GM19240 (cell line): ENCODE measurements at regions not wholly inside any gene's neighbourhood (a gene's known extent, or its start where the extent isn't known, plus 50 kb on each side); places are given as distances from the start of the nearest gene placed in this dataset.

Source experiments
- DNase-seq: peaks from one replicate; pipeline ENCODE4 v3.0.0; 2011; ENCODE audit warnings: low spot score; ENCODE audit not compliant: insufficient read length

GRCh38 chr3:59262076-59262498 is 212.3 kb upstream of the CFAP20DC start:
- DNase-seq, result peak; percentile 7

- no peak for DNase-seq
Measured at GRCh38 chr3:59261009-59261408, 211.2 kb upstream of the CFAP20DC start.

GRCh38 chr3:59258550-59259260 is 208.9 kb upstream of the CFAP20DC start:
- no peak for DNase-seq

- no peak for DNase-seq
Measured at GRCh38 chr3:59257506-59257905, 207.7 kb upstream of the CFAP20DC start.

DNA sequence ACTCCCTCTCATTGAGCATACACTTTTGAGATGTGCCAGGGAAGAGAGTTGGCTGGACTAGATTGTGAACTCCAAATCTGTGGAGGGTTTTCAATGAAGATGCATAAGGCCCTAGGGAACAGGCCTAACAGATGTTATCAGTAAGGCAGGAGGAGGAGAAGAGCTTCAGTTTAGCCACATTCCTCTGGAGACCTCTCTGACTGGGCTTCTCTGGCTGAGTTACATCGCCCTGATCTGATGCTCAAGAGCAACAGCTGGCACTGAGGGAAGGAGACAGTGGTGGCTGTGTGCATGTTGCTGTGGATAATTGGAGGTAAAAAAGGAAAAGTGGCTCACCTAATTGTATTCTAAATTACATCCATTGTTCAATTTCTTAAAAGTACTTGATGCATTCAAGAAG is 206.4 kb upstream of the CFAP20DC start:
- no peak for DNase-seq

DNA sequence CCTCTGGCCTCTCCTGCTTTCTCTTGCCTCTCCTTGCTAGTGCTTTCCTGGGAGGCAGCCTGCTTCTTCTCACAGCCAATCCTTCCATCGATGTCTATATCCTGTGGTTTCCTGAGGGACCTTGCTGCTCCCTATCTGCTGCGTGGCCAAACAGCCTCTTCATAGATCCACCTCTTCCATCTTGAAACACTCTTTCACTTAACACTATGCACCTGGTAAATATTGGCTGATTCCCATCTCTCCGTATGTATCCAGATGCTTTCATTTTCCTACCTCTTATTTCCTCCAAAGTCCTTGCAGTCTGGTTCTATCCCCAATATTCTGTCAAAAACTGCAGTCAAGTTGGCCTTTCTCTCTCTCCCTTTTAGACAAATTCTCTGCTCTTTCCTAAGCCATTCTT is 205.2 kb upstream of the CFAP20DC start:
- DNase-seq, result no peak

DNA sequence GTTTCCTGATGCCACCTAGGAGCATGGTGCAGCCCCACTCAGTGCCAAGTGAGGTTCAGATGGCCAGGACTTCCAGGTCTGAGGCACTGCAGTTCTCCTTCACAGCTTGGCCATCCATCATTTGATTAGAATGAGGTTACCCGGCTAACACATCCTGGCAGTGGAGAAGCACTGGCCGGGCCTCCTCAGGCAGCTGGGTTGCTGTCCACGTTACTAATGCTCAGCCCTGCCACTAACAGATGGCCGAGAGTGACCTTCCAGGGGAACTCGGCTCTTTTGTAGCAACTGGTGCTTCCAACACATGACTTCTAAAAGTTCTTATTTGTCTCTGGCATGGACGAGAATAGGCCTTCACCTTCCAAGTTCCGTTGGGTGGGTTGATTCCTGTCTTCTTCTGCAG is 204.6 kb upstream of the CFAP20DC start:
- DNase-seq, result no peak

DNA sequence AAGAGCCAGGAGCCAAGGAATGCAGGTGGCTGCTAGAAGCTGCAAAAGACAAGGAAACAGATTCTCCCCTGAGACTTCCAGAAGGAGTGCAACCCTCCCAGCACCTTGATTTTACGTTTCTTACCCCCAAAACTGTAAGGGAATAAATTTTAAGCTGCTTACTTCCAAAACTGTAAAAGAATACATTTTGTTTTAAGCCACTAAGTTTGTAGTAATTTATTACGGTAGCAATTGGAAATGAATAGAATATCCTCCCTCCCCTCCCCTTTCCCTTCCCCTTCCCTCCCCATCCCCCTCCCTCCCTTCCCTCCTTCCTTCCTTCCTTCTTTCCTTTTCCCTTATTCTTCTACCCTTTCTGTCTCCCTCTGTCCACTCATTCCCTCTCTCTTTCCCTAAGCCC is 203.7 kb upstream of the CFAP20DC start:
- no peak for DNase-seq

DNA sequence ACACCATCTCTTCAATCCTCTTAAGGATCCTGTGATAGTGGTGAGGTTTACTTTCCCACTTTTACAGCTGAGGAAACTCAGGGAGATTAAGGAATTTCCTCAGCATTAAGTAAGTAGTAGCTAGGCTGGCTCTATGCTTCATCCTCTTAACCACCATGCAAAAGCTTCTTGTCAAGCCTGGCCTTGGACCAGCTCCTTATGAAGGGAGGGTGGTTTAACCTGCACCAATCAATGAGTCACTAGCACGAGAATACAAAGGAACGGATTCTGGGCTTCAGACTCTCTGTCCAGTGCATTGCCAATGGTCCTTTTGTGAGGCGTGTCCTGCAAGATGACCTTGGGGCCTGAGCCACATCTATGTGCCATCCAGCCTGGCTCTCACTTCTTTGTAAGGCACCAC is 202.0 kb upstream of the CFAP20DC start:
- DNase-seq, result no peak

DNA sequence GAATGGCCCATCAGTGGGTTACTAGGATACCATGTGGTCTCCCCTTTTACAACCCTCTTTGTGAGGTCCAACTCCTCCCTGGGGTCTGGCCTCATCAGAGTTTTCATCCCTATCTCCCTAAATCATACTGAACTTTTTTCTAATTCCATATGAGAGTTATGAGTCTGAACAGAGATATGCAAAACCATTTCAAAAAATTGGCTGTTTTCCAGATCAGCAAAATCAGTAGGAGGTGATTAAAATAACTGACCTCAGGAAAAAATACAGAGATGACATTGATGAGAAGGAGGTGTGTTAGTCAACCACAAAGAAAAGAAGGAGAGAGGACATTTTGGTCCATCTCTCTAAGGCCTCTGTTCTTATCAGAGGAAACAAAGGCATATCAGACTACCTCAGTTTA is 200.8 kb upstream of the CFAP20DC start:
- no peak for DNase-seq

DNA sequence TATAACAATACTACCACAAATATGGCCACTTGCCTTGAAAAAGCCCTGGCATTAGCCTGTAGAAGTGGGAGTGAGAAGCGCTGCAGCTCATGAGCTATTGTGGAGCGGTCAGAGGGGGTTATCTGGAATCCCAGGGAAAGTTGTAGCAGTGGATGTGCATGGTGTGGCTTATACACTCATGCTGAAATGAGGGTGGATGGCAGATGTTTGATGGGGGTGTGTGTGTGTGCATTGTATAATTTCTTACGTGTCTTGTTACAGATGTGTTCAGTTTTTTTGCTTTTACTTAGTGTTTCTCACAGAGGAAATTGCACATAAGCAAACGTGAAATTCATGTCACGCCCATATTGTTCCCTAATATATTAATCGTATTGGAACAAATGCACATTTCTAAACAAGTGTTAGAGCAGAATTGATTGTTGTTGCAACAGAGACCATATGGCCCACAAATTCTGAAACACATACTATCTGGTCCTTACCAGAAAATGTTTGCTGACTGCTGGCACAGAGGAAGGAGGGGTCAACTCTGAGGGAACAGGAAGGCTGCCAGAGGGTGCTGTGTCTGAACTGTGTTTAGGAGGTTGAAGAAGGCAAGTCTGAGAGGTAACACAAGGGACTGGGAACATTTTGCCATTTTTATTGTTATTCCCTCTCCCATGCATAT is 200.0 kb upstream of the CFAP20DC start:
- DNase-seq, result no peak

GRCh38 chr3:59249004-59249403 is 199.2 kb upstream of the CFAP20DC start:
- DNase-seq, result no peak

- DNase-seq, result no peak
Measured at GRCh38 chr3:59247402-59247841, 197.6 kb upstream of the CFAP20DC start.

DNA sequence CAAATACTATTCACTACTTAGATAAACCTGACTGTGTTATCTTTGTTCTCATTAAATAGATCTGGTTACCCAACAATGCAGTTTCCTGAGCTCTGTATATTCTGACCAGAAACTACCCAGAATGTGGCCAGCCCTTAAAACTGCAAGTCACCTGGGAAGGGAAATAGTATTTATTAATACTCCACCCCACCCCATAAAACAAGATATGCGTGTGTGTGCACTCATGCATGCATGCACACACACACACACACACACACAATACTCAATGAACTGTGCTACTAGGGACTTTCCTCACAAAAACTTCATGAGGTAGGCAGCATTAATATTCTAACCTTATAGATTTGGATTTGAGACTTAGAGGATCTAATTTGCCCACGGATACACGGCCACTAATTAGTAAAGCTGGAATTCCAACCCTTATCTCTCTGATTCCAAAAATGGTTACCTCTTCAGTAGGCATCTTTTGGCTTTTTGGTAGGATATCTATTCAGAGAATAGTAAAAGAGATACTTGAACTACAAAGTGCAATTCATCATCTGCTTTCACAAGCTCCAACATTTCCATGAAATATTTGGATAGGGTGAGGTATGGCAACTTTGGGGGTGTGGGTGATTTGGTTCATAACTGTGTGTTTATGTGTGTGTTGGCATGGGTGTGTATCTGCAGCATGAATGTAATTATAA is 197.0 kb upstream of the CFAP20DC start:
- no peak for DNase-seq

DNA sequence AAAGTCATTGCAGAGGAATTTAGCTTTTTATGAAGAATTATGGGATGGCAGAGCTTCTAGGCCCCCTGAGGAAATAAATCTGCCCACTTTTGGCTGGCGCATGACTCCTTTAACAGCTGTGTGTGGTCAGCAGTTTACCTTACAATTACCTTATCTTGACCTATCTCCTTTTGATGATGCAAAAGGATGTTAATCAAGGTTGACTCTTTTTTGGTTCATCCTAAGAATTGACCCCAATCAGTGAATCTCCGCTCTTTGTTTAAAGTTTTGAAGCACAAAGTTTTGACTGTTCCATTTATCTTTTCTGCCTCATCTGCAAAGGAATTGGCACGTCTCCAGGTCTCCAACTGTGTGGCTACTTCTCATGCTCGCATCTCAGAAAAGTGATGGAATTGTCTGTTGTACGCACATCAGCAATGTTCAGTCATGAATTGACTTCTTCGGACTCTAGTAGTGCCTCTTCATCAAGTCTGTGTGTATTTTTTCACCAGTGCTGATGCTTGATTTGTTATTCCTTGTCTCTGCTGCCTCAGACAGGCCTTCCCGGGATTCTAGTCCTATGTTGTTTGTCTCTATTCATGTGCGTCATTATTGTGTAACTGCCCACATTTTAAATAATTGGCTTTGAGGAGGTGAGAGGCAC is 196.2 kb upstream of the CFAP20DC start:
- DNase-seq, result no peak

DNA sequence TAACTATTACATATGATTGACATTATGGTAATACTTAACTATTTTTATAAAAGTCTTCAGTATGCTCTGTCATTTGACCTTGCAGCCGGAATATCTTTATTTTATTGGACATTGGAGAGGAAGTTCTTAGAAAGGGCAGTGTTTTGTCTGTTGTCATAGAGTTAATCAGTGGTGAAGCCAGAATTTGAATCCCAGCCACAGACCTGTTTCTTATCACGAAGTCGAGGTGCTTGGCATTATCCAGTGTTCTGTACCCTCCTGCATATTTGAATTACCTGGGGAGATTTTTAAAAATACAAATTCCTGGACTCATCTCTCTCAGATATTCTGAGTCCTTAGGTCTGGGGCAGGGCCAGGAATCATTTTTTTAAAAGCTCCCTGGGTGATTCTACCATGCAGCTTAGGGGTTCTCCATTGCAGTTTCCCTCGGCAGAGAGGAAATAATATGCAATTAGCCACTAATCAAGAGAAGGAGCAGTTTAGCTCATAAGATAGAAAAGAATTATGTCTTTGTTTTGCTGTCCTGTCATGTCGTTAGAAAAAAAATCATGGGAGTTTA is 195.6 kb upstream of the CFAP20DC start:
- no peak for DNase-seq

- no peak for DNase-seq
Measured at GRCh38 chr3:59244343-59244742, 194.5 kb upstream of the CFAP20DC start.

GRCh38 chr3:59243476-59243875 is 193.7 kb upstream of the CFAP20DC start:
- DNase-seq, result no peak

GRCh38 chr3:59240666-59241255 is 190.9 kb upstream of the CFAP20DC start:
- no peak for DNase-seq

GRCh38 chr3:59237121-59237520 is 187.3 kb upstream of the CFAP20DC start:
- no peak for DNase-seq

DNA sequence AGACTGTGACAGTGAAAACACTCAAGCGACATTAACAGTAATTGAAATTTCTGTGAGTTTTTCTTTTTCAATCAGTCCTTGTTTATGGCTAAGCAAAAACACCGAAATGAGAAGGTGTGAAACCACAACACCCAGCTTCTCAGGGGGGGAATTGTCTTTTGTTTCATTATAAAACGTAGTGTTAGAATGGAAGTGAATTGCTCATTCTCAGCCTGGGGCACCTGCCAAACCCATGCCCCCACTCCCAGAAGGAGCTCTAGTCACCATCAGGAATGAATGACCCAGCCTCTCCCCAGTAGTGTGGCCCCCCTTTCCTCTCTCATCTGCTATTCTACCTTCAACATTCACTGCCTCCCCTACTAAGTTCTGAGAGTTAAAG is 185.8 kb upstream of the CFAP20DC start:
- no peak for DNase-seq
